Kidney epithelial cell (primary cell): ENCODE measurements at regions not wholly inside any gene's neighbourhood (a gene's known extent, or its start where the extent isn't known, plus 50 kb on each side); places are given as distances from the start of the nearest gene placed in this dataset.

Source experiments
- DNase-seq: peaks from one replicate; pipeline ENCODE4 v3.0.0-alpha.2; 2010; ENCODE audit warnings: low read depth
- H3K27me3 ChIP-seq: 2 replicates; pipeline ENCODE4 v1.6.0; 2011; ENCODE audit warnings: low read length; ENCODE audit not compliant: control insufficient read depth, insufficient read depth
- H3K36me3 ChIP-seq: 2 replicates; pipeline ENCODE4 v1.5.1; 2011; ENCODE audit warnings: low read length; ENCODE audit not compliant: control insufficient read depth, insufficient read depth
- H3K4me3 ChIP-seq: 2 replicates; pipeline ENCODE4 v1.5.1; 2011; ENCODE audit warnings: low read depth, mild to moderate bottlenecking, control low read depth, low read length
- TF ChIP-seq, protein P1 (sequence below): IDR thresholded peaks from 2 replicates; pipeline ENCODE4 v1.5.1; 2011; ENCODE audit warnings: mild to moderate bottlenecking, moderate library complexity, low read length, control low read depth, inconsistent platforms; ENCODE audit not compliant: insufficient read depth, poor library complexity, severe bottlenecking

DNA sequence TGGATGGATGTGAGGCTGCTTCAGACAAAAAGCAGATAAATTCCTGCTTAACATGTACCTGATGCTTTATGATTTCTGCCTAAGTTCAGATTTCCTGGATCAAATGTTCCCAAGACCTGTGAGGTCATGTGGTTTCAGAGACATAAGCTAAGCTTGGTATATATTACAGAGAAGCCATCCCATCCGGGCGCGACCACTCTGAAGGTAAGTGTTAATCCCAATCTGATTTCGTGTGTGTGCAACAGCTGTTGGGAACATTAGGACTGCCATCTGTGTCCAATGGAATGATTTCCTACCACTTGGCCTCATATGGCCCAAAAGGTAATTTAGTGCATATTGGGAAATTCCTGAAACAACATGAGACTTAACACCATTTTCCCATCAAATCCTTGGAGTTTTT is 199.1 kb downstream of the HS3ST3B1 start:
- TF ChIP-seq, protein P1, sequence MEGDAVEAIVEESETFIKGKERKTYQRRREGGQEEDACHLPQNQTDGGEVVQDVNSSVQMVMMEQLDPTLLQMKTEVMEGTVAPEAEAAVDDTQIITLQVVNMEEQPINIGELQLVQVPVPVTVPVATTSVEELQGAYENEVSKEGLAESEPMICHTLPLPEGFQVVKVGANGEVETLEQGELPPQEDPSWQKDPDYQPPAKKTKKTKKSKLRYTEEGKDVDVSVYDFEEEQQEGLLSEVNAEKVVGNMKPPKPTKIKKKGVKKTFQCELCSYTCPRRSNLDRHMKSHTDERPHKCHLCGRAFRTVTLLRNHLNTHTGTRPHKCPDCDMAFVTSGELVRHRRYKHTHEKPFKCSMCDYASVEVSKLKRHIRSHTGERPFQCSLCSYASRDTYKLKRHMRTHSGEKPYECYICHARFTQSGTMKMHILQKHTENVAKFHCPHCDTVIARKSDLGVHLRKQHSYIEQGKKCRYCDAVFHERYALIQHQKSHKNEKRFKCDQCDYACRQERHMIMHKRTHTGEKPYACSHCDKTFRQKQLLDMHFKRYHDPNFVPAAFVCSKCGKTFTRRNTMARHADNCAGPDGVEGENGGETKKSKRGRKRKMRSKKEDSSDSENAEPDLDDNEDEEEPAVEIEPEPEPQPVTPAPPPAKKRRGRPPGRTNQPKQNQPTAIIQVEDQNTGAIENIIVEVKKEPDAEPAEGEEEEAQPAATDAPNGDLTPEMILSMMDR, result no peak
- Histone ChIP-seq H3K4me3 (no peak overlapping the region), H3K36me3 (no peaks in the 10 kb centered on the region), H3K27me3 (no peaks in the 10 kb centered on the region)
- DNase-seq, result no peak

- no peaks in the 10 kb centered on the region for H3K27me3 ChIP-seq
- no peak for DNase-seq
- H3K4me3 ChIP-seq, result no peak overlapping the region
- H3K36me3 ChIP-seq, result no peaks in the 10 kb centered on the region
- TF ChIP-seq, protein P1, result no peak
Observed at GRCh38 chr17:14498812-14499211, 197.9 kb downstream of the HS3ST3B1 start.

GRCh38 chr17:14494161-14494560 is 193.3 kb downstream of the HS3ST3B1 start:
- Histone ChIP-seq H3K4me3 (no peak overlapping the region), H3K27me3 (no peaks in the 10 kb centered on the region), H3K36me3 (no peaks in the 10 kb centered on the region)
- TF ChIP-seq, protein P1, result no peak
- DNase-seq, result no peak

DNA sequence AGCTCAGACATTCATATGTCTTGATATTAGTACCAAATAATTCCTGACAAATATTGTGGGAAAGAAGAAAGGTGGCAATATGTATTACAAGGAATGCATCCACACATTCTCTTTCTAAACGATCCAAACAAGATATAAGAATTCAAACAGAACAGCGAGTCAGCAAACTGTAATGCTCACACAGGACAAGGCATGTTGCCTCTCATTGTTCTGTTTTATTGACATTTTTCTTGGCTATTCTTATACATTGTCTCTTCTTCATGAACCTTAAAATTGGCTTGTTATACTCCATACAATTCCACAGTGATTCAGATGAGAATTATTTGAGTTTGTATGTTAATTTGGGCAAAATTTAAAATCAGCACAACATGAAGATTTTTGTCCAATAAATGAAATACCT is 189.1 kb downstream of the HS3ST3B1 start:
- Histone ChIP-seq H3K4me3 (no peak overlapping the region), H3K36me3 (no peaks in the 10 kb centered on the region), H3K27me3 (no peaks in the 10 kb centered on the region)
- TF ChIP-seq, protein P1, result no peak
- no peak for DNase-seq

DNA sequence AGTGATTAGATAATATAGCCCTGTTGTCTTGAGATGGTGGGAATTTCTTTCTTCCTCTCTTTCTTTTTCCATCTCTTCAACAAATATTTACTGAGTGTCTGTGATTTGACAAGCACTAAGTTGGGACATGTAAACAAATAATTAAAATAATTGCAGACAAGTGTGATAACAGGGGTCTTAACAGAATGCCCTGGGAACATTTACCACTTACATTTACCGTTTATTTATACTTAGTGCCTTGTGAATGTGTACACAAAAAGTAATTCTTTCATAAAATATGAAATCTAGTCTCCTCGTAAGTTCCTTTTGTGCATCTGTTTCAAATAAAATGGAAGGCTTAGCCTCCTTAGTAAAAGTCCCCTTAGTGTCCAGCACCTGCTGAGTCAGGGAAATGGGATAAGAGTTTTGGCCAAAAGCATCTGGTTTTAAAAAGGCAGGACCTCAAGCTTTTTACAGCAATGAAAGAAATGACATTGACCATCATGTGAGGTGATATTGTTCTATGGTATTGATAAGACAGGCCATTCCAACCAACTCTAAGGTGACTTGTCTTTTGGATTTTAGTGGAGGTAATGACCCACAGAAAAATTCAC is 188.2 kb downstream of the HS3ST3B1 start:
- no peak for DNase-seq
- Histone ChIP-seq H3K27me3 (no peaks in the 10 kb centered on the region), H3K36me3 (no peaks in the 10 kb centered on the region), H3K4me3 (no peak overlapping the region)
- TF ChIP-seq, protein P1, result no peak

DNA sequence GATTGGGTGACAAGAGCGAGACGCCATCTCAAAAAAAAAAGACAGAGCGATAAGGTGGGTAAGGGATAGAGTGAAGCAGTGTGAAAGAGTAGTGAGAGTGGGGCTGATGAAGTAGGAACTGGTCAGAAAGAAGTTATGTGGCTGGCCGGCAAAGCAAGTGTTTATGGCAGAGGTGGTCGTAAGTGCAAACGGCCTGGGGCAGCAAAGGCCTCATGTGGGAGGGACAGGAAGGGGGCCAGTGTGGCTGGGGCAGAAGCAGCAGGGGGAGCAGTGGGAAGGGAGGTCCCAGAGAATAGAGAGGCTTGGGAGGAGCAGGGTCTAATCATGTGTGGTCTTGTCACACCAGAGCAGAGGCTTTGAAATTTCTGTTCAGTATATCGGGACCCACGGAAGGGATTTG is 186.2 kb downstream of the HS3ST3B1 start:
- H3K36me3 ChIP-seq, result no peaks in the 10 kb centered on the region
- DNase-seq, result no peak
- TF ChIP-seq, protein P1, result no peak
- H3K27me3 ChIP-seq, result no peaks in the 10 kb centered on the region
- H3K4me3 ChIP-seq, result no peak overlapping the region
